Transverse colon (tissue), 4 donors: ENCODE measurements at regions not wholly inside any gene's neighbourhood (a gene's known extent, or its start where the extent isn't known, plus 50 kb on each side); places are given as distances from the start of the nearest gene placed in this dataset.

Experiments
- POLR2A ChIP-seq: fragments of 450-650 bp; IDR thresholded peaks from one replicate; pipeline ENCODE4 v1.6.1; 2016; ENCODE audit warnings: antibody characterized with exemption, mild to moderate bottlenecking, moderate library complexity
- POLR2AphosphoS5 ChIP-seq, 3 donors: sonication (generic); formaldehyde crosslinking; IDR thresholded peaks; one replicate each; pipeline ENCODE4 v1.6.1; 2016; ENCODE audit warnings: antibody characterized with exemption in 3 of 3
- TF ChIP-seq, protein P1 (sequence below), 5 experiments: fragments of 200-600 bp in 3 of 5; fragments of 450-650 bp in 2 of 5; sonication (generic) in 3 of 5; IDR thresholded peaks; 1 replicate in 2 of 5; 2 replicates in 3 of 5; pipeline ENCODE4 v1.5.1; 2016 to 2017; ENCODE audit warnings: antibody characterized with exemption in 5 of 5, inconsistent platforms in 3 of 5, mild to moderate bottlenecking in 2 of 5, moderate library complexity in 1 of 5

DNA sequence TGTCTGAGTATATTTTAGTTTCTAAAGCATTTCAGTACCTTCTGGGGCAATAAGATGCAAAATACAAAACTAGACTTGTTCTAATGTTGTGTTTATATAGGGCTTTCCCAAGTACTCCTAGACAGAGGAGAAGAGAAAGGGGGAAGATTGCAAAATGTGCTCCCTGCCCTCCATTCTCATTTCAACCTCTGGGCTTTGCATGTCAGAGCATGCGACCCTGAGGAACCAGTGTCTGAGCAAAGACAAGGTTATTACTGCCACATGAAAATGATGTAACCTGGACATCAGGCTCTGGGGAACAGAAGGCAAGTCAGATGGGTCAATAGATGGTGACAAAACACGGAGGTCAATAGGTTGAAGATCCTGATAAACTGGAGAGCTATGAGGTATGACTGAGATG is 253.5 kb upstream of the TCF21 start:
- TF ChIP-seq, protein P1, sequence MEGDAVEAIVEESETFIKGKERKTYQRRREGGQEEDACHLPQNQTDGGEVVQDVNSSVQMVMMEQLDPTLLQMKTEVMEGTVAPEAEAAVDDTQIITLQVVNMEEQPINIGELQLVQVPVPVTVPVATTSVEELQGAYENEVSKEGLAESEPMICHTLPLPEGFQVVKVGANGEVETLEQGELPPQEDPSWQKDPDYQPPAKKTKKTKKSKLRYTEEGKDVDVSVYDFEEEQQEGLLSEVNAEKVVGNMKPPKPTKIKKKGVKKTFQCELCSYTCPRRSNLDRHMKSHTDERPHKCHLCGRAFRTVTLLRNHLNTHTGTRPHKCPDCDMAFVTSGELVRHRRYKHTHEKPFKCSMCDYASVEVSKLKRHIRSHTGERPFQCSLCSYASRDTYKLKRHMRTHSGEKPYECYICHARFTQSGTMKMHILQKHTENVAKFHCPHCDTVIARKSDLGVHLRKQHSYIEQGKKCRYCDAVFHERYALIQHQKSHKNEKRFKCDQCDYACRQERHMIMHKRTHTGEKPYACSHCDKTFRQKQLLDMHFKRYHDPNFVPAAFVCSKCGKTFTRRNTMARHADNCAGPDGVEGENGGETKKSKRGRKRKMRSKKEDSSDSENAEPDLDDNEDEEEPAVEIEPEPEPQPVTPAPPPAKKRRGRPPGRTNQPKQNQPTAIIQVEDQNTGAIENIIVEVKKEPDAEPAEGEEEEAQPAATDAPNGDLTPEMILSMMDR (IDR thresholded peaks at IDR 0.05): no peak
- TF ChIP-seq POLR2A: no peak
- no peak for TF ChIP-seq POLR2AphosphoS5 (IDR thresholded peaks at IDR 0.05)
